Activated CD4-positive, alpha-beta T cell treated with anti-CD3 and anti-CD28 coated beads for 36 hours (primary cell): ENCODE measurements at regions not wholly inside any gene's neighbourhood (a gene's known extent, or its start where the extent isn't known, plus 50 kb on each side); places are given as distances from the start of the nearest gene placed in this dataset.
"Not testable (repeated sequence)": the region's sequence is repeated elsewhere in the genome, so short reads cannot be mapped to it uniquely, and the experiment has no call there.

Source experiments
- ATAC-seq: fragments of 200-7000 bp; cut with Tn5 transposase; one replicate; pipeline ENCODE4 v1.10.0; 2021; ENCODE audit warnings: mild to moderate bottlenecking, moderate library complexity
- CTCF ChIA-PET: fragments of 350-600 bp; sonication (Branson Sonifier 250); formaldehyde crosslinking; loops from one replicate; lab custom pipeline; 2021; ENCODE audit warnings: antibody characterized with exemption; lab: Charles Lee
- POLR2A ChIA-PET: fragments of 350-600 bp; sonication (Branson Sonifier 250); formaldehyde crosslinking; loops from one replicate; lab custom pipeline; 2021; ENCODE audit warnings: antibody characterized with exemption, inconsistent platforms; lab: Charles Lee
- DNase-seq: peaks from one replicate; pipeline ENCODE4 v3.0.0-alpha.2; 2020
- H3K27ac Mint-ChIP-seq: one replicate; pipeline ENCODE4 v1.8.0; 2021; ENCODE audit warnings: mixed read lengths
- H3K27me3 Mint-ChIP-seq: one replicate; pipeline ENCODE4 v1.8.0; 2021; ENCODE audit warnings: mixed read lengths
- H3K36me3 Mint-ChIP-seq: one replicate; pipeline ENCODE4 v1.8.0; 2021; ENCODE audit warnings: low read depth, mixed read lengths
- H3K4me1 Mint-ChIP-seq: one replicate; pipeline ENCODE4 v1.8.0; 2021; ENCODE audit warnings: mixed read lengths
- H3K4me3 Mint-ChIP-seq: one replicate; pipeline ENCODE4 v1.8.0; 2021; ENCODE audit warnings: mild to moderate bottlenecking, moderate library complexity, mixed read lengths
- H3K9me3 Mint-ChIP-seq: one replicate; pipeline ENCODE4 v1.8.0; 2021; ENCODE audit warnings: low read depth, mixed read lengths
- intact Hi-C, 2 experiments: fragments of 100-400 bp; cut with DNase I in 1 of 2; cut with micrococcal nuclease in 1 of 2; formaldehyde crosslinking; loops; one replicate each; pipeline versions ENCODE4 v1.14.2 to v1.15.1; 2022 to 2024; cut with DNase I, micrococcal nuclease

- no peak overlapping the region for H3K27ac Mint-ChIP-seq
- H3K4me3 Mint-ChIP-seq: no peak overlapping the region
- ChIA-PET CTCF (interaction anchor here (0.6 to 1.3 kb wide), 3 partner anchors 10 to 570 kb away, joined by 3 read pairs; no protein-coding TSS in a partner anchor), POLR2A (no interaction called here)
- no peaks in the 10 kb centered on the region for H3K9me3 Mint-ChIP-seq
- no peak for ATAC-seq
- peaks cover 17% of the 10 kb centered on the region for H3K27me3 Mint-ChIP-seq
- H3K4me1 Mint-ChIP-seq: peaks cover 5% of the 10 kb centered on the region
- DNase-seq: no peak
- intact Hi-C loops: no loop called here
- H3K36me3 Mint-ChIP-seq: no peaks in the 10 kb centered on the region
Observed at GRCh38 chr6:27736686-27737085, 175.5 kb downstream of the OR2B2 start.

- ChIA-PET POLR2A (no interaction called here), CTCF (no interaction called here)
- no peak for ATAC-seq
- H3K9me3 Mint-ChIP-seq: no peaks in the 10 kb centered on the region
- intact Hi-C loops: no loop called here
- no peak overlapping the region for H3K4me3 Mint-ChIP-seq
- peaks cover 36% of the 10 kb centered on the region for H3K27me3 Mint-ChIP-seq
- H3K27ac Mint-ChIP-seq: no peak overlapping the region
- no peak for DNase-seq
- no peaks in the 10 kb centered on the region for H3K36me3 Mint-ChIP-seq
- H3K4me1 Mint-ChIP-seq: no peaks in the 10 kb centered on the region
Observed at GRCh38 chr6:27728442-27728841, 183.8 kb downstream of the OR2B2 start.

GRCh38 chr6:27726619-27727023, 185.6 kb downstream of the OR2B2 start:
- Mint-ChIP-seq H3K27ac (no peak overlapping the region), H3K4me3 (no peak overlapping the region), H3K27me3 (peaks cover 47% of the 10 kb centered on the region), H3K36me3 (no peaks in the 10 kb centered on the region), H3K9me3 (no peaks in the 10 kb centered on the region), H3K4me1 (peaks cover 2% of the 10 kb centered on the region)
- ATAC-seq (no peak), DNase-seq (peak; percentile 22)
- CTCF ChIA-PET: interaction anchor here (0.7 kb wide), 1 partner anchor 10 kb away, joined by 3 read pairs; no protein-coding TSS in a partner anchor
- POLR2A ChIA-PET: no interaction called here
- intact Hi-C loops: no loop called here

GRCh38 chr6:27720607-27721580, 191.3 kb downstream of the OR2B2 start:
- ATAC-seq (no peak), DNase-seq (peak; percentile 12)
- Mint-ChIP-seq H3K4me3 (no peak overlapping the region), H3K4me1 (peaks cover 17% of the 10 kb centered on the region), H3K36me3 (no peaks in the 10 kb centered on the region), H3K9me3 (no peaks in the 10 kb centered on the region), H3K27me3 (peaks cover 37% of the 10 kb centered on the region), H3K27ac (no peak overlapping the region)
- intact Hi-C loops: no loop called here
- ChIA-PET CTCF (no interaction called here), POLR2A (no interaction called here)

GRCh38 chr6:27719039-27719438, 193.2 kb downstream of the OR2B2 start:
- H3K36me3 Mint-ChIP-seq, intact Hi-C loops, H3K9me3 Mint-ChIP-seq, POLR2A ChIA-PET, H3K4me3 Mint-ChIP-seq, H3K27ac Mint-ChIP-seq, CTCF ChIA-PET: not testable (repeated sequence)
- Mint-ChIP-seq H3K27me3 (peaks cover 32% of the 10 kb centered on the region), H3K4me1 (peaks cover 17% of the 10 kb centered on the region)
- peak; percentile 41 for DNase-seq
- ATAC-seq: peak; percentile 77

GRCh38 chr6:27706431-27706830, 205.8 kb downstream of the OR2B2 start:
- intact Hi-C loops: no loop called here

GRCh38 chr6:27700337-27700736, 211.9 kb downstream of the OR2B2 start:
- ChIA-PET POLR2A (no interaction called here), CTCF (no interaction called here)
- intact Hi-C loops: no loop called here
- ATAC-seq (no peak), DNase-seq (no peak)
- peaks cover 8% of the 10 kb centered on the region for H3K4me1 Mint-ChIP-seq
- no peak overlapping the region for H3K4me3 Mint-ChIP-seq
- no peaks in the 10 kb centered on the region for H3K9me3 Mint-ChIP-seq
- no peaks in the 10 kb centered on the region for H3K27me3 Mint-ChIP-seq
- no peak overlapping the region for H3K27ac Mint-ChIP-seq
- peaks cover 17% of the 10 kb centered on the region for H3K36me3 Mint-ChIP-seq

More at GRCh38 chr6:27706431-27706830, 205.8 kb downstream of the OR2B2 start:
- ChIA-PET POLR2A (no interaction called here), CTCF (no interaction called here)
- DNase-seq (no peak), ATAC-seq (no peak)
- H3K27me3 Mint-ChIP-seq: no peaks in the 10 kb centered on the region
- H3K4me3 Mint-ChIP-seq: no peak overlapping the region
- no peaks in the 10 kb centered on the region for H3K9me3 Mint-ChIP-seq
- H3K27ac Mint-ChIP-seq: no peak overlapping the region
- H3K36me3 Mint-ChIP-seq: peaks cover 31% of the 10 kb centered on the region
- H3K4me1 Mint-ChIP-seq: no peaks in the 10 kb centered on the region

GRCh38 chr6:27694547-27694874, 217.7 kb downstream of the OR2B2 start:
- ATAC-seq: no peak
- H3K9me3 Mint-ChIP-seq: no peaks in the 10 kb centered on the region

GRCh38 chr6:27693766-27694546, 218.2 kb downstream of the OR2B2 start:
- ChIA-PET POLR2A (interaction anchor here (0.6 kb wide), 1 partner anchor 172 kb away, joined by 3 read pairs; no protein-coding TSS in a partner anchor), CTCF (interaction anchor here (0.7 to 0.9 kb wide), 2 partner anchors 11 to 66 kb away, joined by 3 to 4 read pairs; no protein-coding TSS in a partner anchor)
- Mint-ChIP-seq H3K4me3 (peak overlapping the region; percentile 78), H3K4me1 (peaks cover 23% of the 10 kb centered on the region), H3K9me3 (no peaks in the 10 kb centered on the region), H3K27ac (peak overlapping the region; percentile 79), H3K27me3 (no peaks in the 10 kb centered on the region), H3K36me3 (no peaks in the 10 kb centered on the region)
- DNase-seq: peak; percentile 55
- intact Hi-C loops: no loop called here
- ATAC-seq: peak; percentile 68

More at GRCh38 chr6:27694547-27694874, 217.7 kb downstream of the OR2B2 start:
- no peaks in the 10 kb centered on the region for H3K27me3 Mint-ChIP-seq
- H3K4me1 Mint-ChIP-seq: peaks cover 23% of the 10 kb centered on the region
- no peak for DNase-seq
- H3K27ac Mint-ChIP-seq: peak overlapping the region; percentile 79
- H3K4me3 Mint-ChIP-seq: peak overlapping the region; percentile 78
- no peaks in the 10 kb centered on the region for H3K36me3 Mint-ChIP-seq
- CTCF ChIA-PET: interaction anchor here (0.6 to 0.9 kb wide), 3 partner anchors 10 to 515 kb away, joined by 3 to 4 read pairs (median 3); no protein-coding TSS in a partner anchor
- POLR2A ChIA-PET: no interaction called here
- intact Hi-C loops: no loop called here

- intact Hi-C loops, H3K9me3 Mint-ChIP-seq, DNase-seq, H3K36me3 Mint-ChIP-seq, H3K27me3 Mint-ChIP-seq, POLR2A ChIA-PET, ATAC-seq, H3K4me3 Mint-ChIP-seq, H3K27ac Mint-ChIP-seq: not testable (repeated sequence)
- H3K4me1 Mint-ChIP-seq: peaks cover 37% of the 10 kb centered on the region
- CTCF ChIA-PET: interaction anchor here (0.7 to 1.1 kb wide), 3 partner anchors 60 to 190 kb away, joined by 3 to 4 read pairs (median 4); no protein-coding TSS in a partner anchor
Observed at GRCh38 chr6:27692133-27692532, 219.2 kb upstream of the ZNF184 start.

- peaks cover 20% of the 10 kb centered on the region for H3K4me1 Mint-ChIP-seq
- peaks cover 5% of the 10 kb centered on the region for H3K36me3 Mint-ChIP-seq
- peak; percentile 80 for ATAC-seq
- peak; percentile 91 for DNase-seq
- ChIA-PET POLR2A (interaction anchor here (0.5 to 0.7 kb wide), 3 partner anchors 135 to 1454 kb away, joined by 3 to 6 read pairs (median 3); no protein-coding TSS in a partner anchor), CTCF (interaction anchor here (0.7 to 1.8 kb wide), 13 partner anchors 10 to 511 kb away, joined by 3 to 12 read pairs (median 4); no protein-coding TSS in a partner anchor)
- peak overlapping the region; percentile 87 for H3K4me3 Mint-ChIP-seq
- H3K27ac Mint-ChIP-seq: peak overlapping the region; percentile 84
- H3K9me3 Mint-ChIP-seq: no peaks in the 10 kb centered on the region
- peaks cover 4% of the 10 kb centered on the region for H3K27me3 Mint-ChIP-seq
- intact Hi-C loops: loop anchor here (1.0 to 10.0 kb wide), 16 partner anchors 64 to 1363 kb away; partner anchors contain the start of genes ABT1 (in 1 of the 2) and ZNF184 (in 1 of the 2)
Observed at GRCh38 chr6:27688014-27688586, 215.2 kb upstream of the ZNF184 start.
